Mucosa of descending colon (tissue), 3 donors: ENCODE measurements at regions not wholly inside any gene's neighbourhood (a gene's known extent, or its start where the extent isn't known, plus 50 kb on each side); places are given as distances from the start of the nearest gene placed in this dataset.

Experiments
- ATAC-seq: fragments of 200-7000 bp; cut with Tn5 transposase; one replicate; pipeline ENCODE4 v1.9.1; 2020; ENCODE audit warnings: mild to moderate bottlenecking, moderate library complexity
- DNase-seq, 3 donors: peaks; one replicate each; pipeline ENCODE4 v3.0.0-alpha.2; 2020
- H3K36me3 ChIP-seq: fragments of 200-600 bp; one replicate; pipeline ENCODE4 v1.8.0; 2021; ENCODE audit warnings: low read depth, mild to moderate bottlenecking
- H3K4me1 ChIP-seq: fragments of 200-600 bp; one replicate; pipeline ENCODE4 v1.8.0; 2021; ENCODE audit warnings: low read depth, mild to moderate bottlenecking
- H3K4me3 ChIP-seq: fragments of 200-600 bp; one replicate; pipeline ENCODE4 v1.8.0; 2021; ENCODE audit warnings: mild to moderate bottlenecking
- H3K9me3 ChIP-seq: fragments of 200-600 bp; one replicate; pipeline ENCODE4 v1.8.0; 2021; ENCODE audit warnings: mild to moderate bottlenecking
- CTCF ChIP-seq: fragments of 200-600 bp; IDR thresholded peaks from one replicate; pipeline ENCODE4 v1.8.0; 2022; ENCODE audit warnings: antibody characterized with exemption, mild to moderate bottlenecking
- intact Hi-C, 2 donors: fragments of 100-400 bp; cut with DNase I in 1 of 2; cut with micrococcal nuclease in 1 of 2; formaldehyde crosslinking; loops; one replicate each; pipeline versions ENCODE4 v1.11.0 to v1.11.1; 2022; cut with DNase I, micrococcal nuclease
- donor health status: DM: no; HTN: no; CAD: no; lungs with moderate emphysema.
- donor health status: DM: no; HTN: no; CAD: no.
- donor health status: DM: no; HTN: yes; CAD: no.

DNA sequence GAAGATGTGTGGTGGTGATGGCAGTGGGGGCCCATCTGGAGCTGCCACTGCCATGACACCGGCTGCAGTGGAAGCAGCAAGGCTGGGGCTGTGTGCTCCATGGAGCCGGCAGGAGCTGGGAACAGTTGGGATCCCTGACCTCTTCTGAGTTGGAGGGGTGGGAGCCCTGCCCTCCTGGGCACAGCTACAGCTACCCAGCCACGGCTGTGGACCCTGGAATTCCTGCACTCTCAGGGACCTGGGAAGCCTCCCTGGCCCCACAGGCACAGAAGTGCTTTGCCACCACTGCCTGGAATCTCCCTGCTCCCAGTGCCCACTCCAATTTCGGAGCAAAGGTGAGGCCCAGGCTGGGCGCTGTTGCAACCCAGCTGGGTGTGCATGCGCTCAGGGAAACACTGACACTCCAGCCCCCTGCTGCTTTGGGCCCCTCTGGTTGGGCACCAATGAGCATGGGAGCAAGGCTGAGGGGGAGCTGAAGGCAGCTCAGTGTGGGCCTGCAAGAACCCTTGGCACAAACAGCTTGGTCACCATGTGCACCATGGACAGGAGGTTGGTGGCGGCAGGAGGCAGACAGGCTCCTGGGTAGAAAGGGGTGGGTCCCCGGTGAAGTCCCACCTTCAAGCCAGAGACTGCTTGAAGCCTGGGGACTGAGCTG, 817.6 kb downstream of the KCNT2 start:
- TF ChIP-seq CTCF, result no peak
- no peak for DNase-seq
- intact Hi-C loops, result no loop called here
- Histone ChIP-seq H3K4me1 (no peaks in the 10 kb centered on the region), H3K9me3 (no peaks in the 10 kb centered on the region), H3K4me3 (no peak overlapping the region), H3K36me3 (no peaks in the 10 kb centered on the region)
- no peak for ATAC-seq

GRCh38 chr1:195789321-195789720, 818.9 kb downstream of the KCNT2 start:
- intact Hi-C loops, result no loop called here
- H3K9me3 ChIP-seq, result no peaks in the 10 kb centered on the region
- no peak for TF ChIP-seq CTCF
- H3K4me1 ChIP-seq, result no peaks in the 10 kb centered on the region
- H3K4me3 ChIP-seq, result no peak overlapping the region
- H3K36me3 ChIP-seq, result no peaks in the 10 kb centered on the region
- DNase-seq (no peak), ATAC-seq (no peak)

DNA sequence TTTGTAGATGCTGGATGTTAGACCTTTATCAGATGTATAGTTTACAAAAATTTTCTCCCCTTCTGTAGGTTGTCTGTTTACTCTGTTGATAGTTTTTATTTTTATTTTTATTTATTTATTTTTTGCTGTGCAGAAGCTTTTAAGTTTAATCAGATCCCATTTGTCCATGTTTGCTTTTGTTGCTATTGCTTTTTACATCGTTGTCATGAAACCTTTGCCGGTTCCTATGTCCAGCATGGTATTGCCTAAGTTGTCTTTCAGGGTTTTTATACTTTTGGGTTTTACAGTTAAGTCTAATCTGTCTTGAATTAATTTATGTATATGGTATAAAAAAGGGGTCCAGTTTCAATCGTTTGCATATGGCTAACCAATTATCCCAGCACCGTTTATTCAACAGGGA, 819.5 kb downstream of the KCNT2 start:
- DNase-seq, result no peak
- no peaks in the 10 kb centered on the region for H3K4me1 ChIP-seq
- H3K4me3 ChIP-seq, result no peak overlapping the region
- no peak for TF ChIP-seq CTCF
- no peaks in the 10 kb centered on the region for H3K9me3 ChIP-seq
- no peak for ATAC-seq
- intact Hi-C loops, result no loop called here
- H3K36me3 ChIP-seq, result no peaks in the 10 kb centered on the region

DNA sequence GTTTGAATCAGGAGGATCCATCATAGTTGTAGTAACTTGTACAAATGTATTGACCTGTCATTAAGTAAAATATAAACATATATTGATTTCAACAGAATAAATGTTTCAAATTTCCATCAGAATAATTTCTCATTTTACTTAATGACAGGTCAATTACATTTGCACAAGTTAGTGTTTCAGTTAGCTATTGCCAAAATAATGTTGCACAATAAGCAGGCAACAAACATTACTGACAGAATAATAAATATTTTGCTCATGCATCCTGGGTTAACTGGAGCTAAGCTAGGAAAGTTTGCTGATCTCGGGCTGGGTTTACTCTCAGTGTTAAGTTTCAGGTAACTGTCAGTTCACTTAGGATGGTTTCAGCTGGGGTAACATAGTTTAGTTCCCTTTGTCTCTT, 822.4 kb downstream of the KCNT2 start:
- no peak for DNase-seq
- no peak overlapping the region for H3K4me3 ChIP-seq
- intact Hi-C loops, result no loop called here

GRCh38 chr1:195773931-195774330, 834.3 kb downstream of the KCNT2 start:
- DNase-seq, result no peak
- Histone ChIP-seq H3K36me3 (no peaks in the 10 kb centered on the region), H3K4me3 (no peak overlapping the region), H3K4me1 (no peaks in the 10 kb centered on the region), H3K9me3 (no peaks in the 10 kb centered on the region)
- TF ChIP-seq CTCF, result no peak
- no peak for ATAC-seq
- intact Hi-C loops, result no loop called here

More for the DNA sequence above, 822.4 kb downstream of the KCNT2 start:
- Histone ChIP-seq H3K36me3 (no peaks in the 10 kb centered on the region), H3K4me1 (no peaks in the 10 kb centered on the region), H3K9me3 (no peaks in the 10 kb centered on the region)
- TF ChIP-seq CTCF, result no peak
- ATAC-seq, result no peak

DNA sequence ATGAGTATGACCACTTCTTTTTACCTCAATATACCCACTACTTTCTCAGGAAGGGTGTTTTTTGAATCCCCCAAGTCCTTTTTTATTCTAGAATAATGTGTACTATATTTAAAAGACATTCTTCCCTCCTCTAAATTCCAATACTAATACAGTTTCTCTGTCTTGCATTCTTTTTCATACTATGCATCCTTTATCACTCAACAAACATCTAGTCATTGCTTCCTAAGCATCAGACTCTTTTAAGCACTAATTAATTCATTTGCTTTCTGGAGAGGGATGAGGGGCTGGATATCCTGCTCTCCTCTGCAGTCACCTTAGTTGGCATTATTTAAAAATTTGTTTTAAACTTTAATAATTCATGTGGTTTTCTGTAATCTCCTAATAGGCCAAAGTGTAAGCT, 838.8 kb downstream of the KCNT2 start:
- TF ChIP-seq CTCF, result no peak
- no peak for DNase-seq
- H3K4me1 ChIP-seq, result no peaks in the 10 kb centered on the region
- no peak overlapping the region for H3K4me3 ChIP-seq
- H3K36me3 ChIP-seq, result no peaks in the 10 kb centered on the region
- ATAC-seq, result no peak
- no peaks in the 10 kb centered on the region for H3K9me3 ChIP-seq
- intact Hi-C loops, result no loop called here
